ENCODE measurements at regions not wholly inside any gene's neighbourhood (a gene's known extent, or its start where the extent isn't known, plus 50 kb on each side); places are given as distances from the start of the nearest gene placed in this dataset.

DNA sequence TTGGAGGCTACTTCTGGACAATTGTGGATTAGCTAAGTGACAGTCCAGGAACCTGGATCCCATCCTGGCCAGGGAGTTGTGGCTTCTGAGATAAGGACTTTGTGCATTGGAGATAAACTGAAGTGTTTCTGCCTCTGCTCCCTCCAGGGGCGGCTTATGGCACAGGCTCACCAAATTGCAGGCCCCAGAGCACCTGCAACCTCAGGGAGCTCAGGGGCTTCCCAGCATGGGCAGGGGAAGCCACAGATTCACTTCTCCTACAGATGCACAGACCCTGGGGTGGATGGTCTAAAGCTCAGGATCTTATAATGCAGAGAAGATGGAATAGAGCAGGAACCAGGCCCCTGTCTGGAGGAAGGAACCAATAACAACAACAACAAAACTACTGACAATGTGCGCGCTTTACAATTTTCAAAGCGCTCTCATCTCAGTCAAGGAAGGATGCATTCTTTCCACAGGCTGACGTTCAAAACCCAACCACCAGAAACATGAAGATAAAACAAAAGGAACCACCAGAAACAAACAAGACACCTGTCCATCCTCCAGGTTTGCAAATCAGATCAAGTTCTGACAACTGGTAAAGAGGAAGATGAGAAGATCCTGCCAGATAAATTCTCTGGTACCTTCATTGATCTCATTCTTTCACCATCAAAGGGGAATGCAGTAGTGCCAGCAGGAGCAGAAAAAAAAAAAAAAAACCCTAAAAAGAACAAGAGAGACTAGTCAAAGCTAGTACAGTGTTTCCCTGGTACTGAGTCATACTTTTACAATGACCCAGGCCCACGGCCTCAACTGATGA is 121.0 kb upstream of the IRF2BP2 start (continued):
- peak; percentile 39; the same call in 1 of the 2 replicates for TF ChIP-seq NCOA1 (IDR thresholded peaks at IDR 0.05; ENCODE audit: low read depth)
- TF ChIP-seq EP400 (IDR thresholded peaks at IDR 0.05), result no peak
- peak; percentile 86 for TF ChIP-seq SOX6 (IDR thresholded peaks at IDR 0.05)
- TF ChIP-seq, protein P1, sequence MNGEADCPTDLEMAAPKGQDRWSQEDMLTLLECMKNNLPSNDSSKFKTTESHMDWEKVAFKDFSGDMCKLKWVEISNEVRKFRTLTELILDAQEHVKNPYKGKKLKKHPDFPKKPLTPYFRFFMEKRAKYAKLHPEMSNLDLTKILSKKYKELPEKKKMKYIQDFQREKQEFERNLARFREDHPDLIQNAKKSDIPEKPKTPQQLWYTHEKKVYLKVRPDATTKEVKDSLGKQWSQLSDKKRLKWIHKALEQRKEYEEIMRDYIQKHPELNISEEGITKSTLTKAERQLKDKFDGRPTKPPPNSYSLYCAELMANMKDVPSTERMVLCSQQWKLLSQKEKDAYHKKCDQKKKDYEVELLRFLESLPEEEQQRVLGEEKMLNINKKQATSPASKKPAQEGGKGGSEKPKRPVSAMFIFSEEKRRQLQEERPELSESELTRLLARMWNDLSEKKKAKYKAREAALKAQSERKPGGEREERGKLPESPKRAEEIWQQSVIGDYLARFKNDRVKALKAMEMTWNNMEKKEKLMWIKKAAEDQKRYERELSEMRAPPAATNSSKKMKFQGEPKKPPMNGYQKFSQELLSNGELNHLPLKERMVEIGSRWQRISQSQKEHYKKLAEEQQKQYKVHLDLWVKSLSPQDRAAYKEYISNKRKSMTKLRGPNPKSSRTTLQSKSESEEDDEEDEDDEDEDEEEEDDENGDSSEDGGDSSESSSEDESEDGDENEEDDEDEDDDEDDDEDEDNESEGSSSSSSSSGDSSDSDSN (IDR thresholded peaks at IDR 0.05; ENCODE audit: borderline replicate concordance in 1 of 2, low read depth in 2 of 2, low read length in 2 of 2), result 0 out of 4 replicates have a peak, but pooled peaks of 1 of the 2 experiments have one; percentile 17
- TF ChIP-seq CBX1 (IDR thresholded peaks at IDR 0.05; ENCODE audit: low read depth), result no peak
- TF ChIP-seq EP300 (IDR thresholded peaks at IDR 0.05; ENCODE audit: low read length), result peak; percentile 89
- peak; percentile 7 to 56; a peak in 2 of 4 replicates for TF ChIP-seq NRF1 (conservative IDR thresholded peaks at IDR 0.05 in 1 of 2, IDR thresholded peaks at IDR 0.05 in 1 of 2)
- TF ChIP-seq ADNP (tag; IDR thresholded peaks at IDR 0.05), result no peak
- TF ChIP-seq ZNF133 (CRISPR knock-in tag; IDR thresholded peaks at IDR 0.05), result no peak
- 0 out of 2 replicates have a peak, but pooled peaks have one; percentile 25 for TF ChIP-seq ZNF24 (IDR thresholded peaks at IDR 0.05)
- TF ChIP-seq SNRNP70 (optimal IDR thresholded peaks at IDR 0.05; ENCODE audit: low read depth, low read length), result no peak
- TF ChIP-seq, protein P2, sequence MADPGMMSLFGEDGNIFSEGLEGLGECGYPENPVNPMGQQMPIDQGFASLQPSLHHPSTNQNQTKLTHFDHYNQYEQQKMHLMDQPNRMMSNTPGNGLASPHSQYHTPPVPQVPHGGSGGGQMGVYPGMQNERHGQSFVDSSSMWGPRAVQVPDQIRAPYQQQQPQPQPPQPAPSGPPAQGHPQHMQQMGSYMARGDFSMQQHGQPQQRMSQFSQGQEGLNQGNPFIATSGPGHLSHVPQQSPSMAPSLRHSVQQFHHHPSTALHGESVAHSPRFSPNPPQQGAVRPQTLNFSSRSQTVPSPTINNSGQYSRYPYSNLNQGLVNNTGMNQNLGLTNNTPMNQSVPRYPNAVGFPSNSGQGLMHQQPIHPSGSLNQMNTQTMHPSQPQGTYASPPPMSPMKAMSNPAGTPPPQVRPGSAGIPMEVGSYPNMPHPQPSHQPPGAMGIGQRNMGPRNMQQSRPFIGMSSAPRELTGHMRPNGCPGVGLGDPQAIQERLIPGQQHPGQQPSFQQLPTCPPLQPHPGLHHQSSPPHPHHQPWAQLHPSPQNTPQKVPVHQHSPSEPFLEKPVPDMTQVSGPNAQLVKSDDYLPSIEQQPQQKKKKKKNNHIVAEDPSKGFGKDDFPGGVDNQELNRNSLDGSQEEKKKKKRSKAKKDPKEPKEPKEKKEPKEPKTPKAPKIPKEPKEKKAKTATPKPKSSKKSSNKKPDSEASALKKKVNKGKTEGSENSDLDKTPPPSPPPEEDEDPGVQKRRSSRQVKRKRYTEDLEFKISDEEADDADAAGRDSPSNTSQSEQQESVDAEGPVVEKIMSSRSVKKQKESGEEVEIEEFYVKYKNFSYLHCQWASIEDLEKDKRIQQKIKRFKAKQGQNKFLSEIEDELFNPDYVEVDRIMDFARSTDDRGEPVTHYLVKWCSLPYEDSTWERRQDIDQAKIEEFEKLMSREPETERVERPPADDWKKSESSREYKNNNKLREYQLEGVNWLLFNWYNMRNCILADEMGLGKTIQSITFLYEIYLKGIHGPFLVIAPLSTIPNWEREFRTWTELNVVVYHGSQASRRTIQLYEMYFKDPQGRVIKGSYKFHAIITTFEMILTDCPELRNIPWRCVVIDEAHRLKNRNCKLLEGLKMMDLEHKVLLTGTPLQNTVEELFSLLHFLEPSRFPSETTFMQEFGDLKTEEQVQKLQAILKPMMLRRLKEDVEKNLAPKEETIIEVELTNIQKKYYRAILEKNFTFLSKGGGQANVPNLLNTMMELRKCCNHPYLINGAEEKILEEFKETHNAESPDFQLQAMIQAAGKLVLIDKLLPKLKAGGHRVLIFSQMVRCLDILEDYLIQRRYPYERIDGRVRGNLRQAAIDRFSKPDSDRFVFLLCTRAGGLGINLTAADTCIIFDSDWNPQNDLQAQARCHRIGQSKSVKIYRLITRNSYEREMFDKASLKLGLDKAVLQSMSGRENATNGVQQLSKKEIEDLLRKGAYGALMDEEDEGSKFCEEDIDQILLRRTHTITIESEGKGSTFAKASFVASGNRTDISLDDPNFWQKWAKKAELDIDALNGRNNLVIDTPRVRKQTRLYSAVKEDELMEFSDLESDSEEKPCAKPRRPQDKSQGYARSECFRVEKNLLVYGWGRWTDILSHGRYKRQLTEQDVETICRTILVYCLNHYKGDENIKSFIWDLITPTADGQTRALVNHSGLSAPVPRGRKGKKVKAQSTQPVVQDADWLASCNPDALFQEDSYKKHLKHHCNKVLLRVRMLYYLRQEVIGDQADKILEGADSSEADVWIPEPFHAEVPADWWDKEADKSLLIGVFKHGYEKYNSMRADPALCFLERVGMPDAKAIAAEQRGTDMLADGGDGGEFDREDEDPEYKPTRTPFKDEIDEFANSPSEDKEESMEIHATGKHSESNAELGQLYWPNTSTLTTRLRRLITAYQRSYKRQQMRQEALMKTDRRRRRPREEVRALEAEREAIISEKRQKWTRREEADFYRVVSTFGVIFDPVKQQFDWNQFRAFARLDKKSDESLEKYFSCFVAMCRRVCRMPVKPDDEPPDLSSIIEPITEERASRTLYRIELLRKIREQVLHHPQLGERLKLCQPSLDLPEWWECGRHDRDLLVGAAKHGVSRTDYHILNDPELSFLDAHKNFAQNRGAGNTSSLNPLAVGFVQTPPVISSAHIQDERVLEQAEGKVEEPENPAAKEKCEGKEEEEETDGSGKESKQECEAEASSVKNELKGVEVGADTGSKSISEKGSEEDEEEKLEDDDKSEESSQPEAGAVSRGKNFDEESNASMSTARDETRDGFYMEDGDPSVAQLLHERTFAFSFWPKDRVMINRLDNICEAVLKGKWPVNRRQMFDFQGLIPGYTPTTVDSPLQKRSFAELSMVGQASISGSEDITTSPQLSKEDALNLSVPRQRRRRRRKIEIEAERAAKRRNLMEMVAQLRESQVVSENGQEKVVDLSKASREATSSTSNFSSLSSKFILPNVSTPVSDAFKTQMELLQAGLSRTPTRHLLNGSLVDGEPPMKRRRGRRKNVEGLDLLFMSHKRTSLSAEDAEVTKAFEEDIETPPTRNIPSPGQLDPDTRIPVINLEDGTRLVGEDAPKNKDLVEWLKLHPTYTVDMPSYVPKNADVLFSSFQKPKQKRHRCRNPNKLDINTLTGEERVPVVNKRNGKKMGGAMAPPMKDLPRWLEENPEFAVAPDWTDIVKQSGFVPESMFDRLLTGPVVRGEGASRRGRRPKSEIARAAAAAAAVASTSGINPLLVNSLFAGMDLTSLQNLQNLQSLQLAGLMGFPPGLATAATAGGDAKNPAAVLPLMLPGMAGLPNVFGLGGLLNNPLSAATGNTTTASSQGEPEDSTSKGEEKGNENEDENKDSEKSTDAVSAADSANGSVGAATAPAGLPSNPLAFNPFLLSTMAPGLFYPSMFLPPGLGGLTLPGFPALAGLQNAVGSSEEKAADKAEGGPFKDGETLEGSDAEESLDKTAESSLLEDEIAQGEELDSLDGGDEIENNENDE (IDR thresholded peaks at IDR 0.05; ENCODE audit: low read depth, low read length), result no peak
- peak; percentile 63; the same call in 1 of the 2 replicates for TF ChIP-seq MYC (IDR thresholded peaks at IDR 0.05; ENCODE audit: low read depth, low read length)
- TF ChIP-seq MYC (CRISPR knock-in tag; IDR thresholded peaks at IDR 0.05; ENCODE audit: borderline replicate concordance, low read depth), result no peak
- TF ChIP-seq ZNF780A (CRISPR knock-in tag; IDR thresholded peaks at IDR 0.05), result no peak
- TF ChIP-seq ZFPM2 (CRISPR knock-in tag; IDR thresholded peaks at IDR 0.05), result no peak

Data from K562 (cell line).